Upper lobe of left lung (tissue), 6 donors: ENCODE measurements at regions not wholly inside any gene's neighbourhood (a gene's known extent, or its start where the extent isn't known, plus 50 kb on each side); places are given as distances from the start of the nearest gene placed in this dataset.

ENCODE experiments used
- ATAC-seq, 2 donors: fragments of 200-7000 bp; cut with Tn5 transposase; one replicate each; pipeline ENCODE4 v1.9.1; 2022; ENCODE audit warnings: mild to moderate bottlenecking in 2 of 2, moderate library complexity in 2 of 2; ENCODE audit not compliant: low FRiP score in 2 of 2
- DNase-seq, 2 donors: peaks; one replicate each; pipeline ENCODE4 v3.0.0-alpha.2; 2019 to 2020
- H3K27ac ChIP-seq, 4 donors: fragments of 200-600 bp; sonication (generic); one replicate each; pipeline ENCODE4 v1.5.1; 2016 to 2019
- H3K27me3 ChIP-seq, 4 donors: fragments of 200-600 bp; sonication (generic); one replicate each; pipeline ENCODE4 v1.5.1; 2017 to 2019
- H3K36me3 ChIP-seq, 4 donors: fragments of 200-600 bp; sonication (generic); one replicate each; pipeline ENCODE4 v1.5.1; 2016 to 2019
- H3K4me1 ChIP-seq, 4 donors: fragments of 200-600 bp; sonication (generic); one replicate each; pipeline ENCODE4 v1.5.1; 2018 to 2019
- H3K4me3 ChIP-seq, 4 donors: fragments of 200-600 bp; sonication (generic); one replicate each; pipeline ENCODE4 v1.5.1; 2017 to 2019; ENCODE audit warnings: mild to moderate bottlenecking in 2 of 4, moderate library complexity in 1 of 4
- H3K9me3 ChIP-seq, 4 donors: fragments of 200-600 bp; sonication (generic); one replicate each; pipeline ENCODE4 v1.5.1; 2018 to 2019
- EP300 ChIP-seq, 4 donors: sonication (generic); formaldehyde crosslinking; IDR thresholded peaks; one replicate each; pipeline ENCODE4 v1.5.1; 2017; ENCODE audit warnings: antibody characterized with exemption in 4 of 4, control low read depth in 2 of 4
- POLR2A ChIP-seq, 4 donors: fragments of 450-650 bp; IDR thresholded peaks; one replicate each; pipeline ENCODE4 v1.5.1; 2016 to 2017; ENCODE audit warnings: antibody characterized with exemption in 4 of 4, mild to moderate bottlenecking in 2 of 4
- POLR2AphosphoS5 ChIP-seq, 2 donors: sonication (generic); formaldehyde crosslinking; IDR thresholded peaks; one replicate each; pipeline ENCODE4 v1.5.1; 2017; ENCODE audit warnings: antibody characterized with exemption in 2 of 2
- WGBS, 2 donors: methylation state at CpG; one replicate each; pipeline ENCODE4 v1.1.5; 2017 to 2018; 5-methylcytosine and 5-hydroxymethylcytosine counted together
- TF ChIP-seq, protein P1 (sequence below), 6 experiments: fragments of 450-650 bp in 4 of 6; fragments of 200-600 bp in 2 of 6; sonication (generic) in 2 of 6; IDR thresholded peaks; one replicate each; pipeline ENCODE4 v1.5.1; 2016 to 2019; ENCODE audit warnings: antibody characterized with exemption in 6 of 6
- donor health status: DM: no; HTN: no; CAD: no; lungs with moderate emphysema.
- donor health status: DM: no; HTN: yes; CAD: no; lungs with severe emphysema.

DNA sequence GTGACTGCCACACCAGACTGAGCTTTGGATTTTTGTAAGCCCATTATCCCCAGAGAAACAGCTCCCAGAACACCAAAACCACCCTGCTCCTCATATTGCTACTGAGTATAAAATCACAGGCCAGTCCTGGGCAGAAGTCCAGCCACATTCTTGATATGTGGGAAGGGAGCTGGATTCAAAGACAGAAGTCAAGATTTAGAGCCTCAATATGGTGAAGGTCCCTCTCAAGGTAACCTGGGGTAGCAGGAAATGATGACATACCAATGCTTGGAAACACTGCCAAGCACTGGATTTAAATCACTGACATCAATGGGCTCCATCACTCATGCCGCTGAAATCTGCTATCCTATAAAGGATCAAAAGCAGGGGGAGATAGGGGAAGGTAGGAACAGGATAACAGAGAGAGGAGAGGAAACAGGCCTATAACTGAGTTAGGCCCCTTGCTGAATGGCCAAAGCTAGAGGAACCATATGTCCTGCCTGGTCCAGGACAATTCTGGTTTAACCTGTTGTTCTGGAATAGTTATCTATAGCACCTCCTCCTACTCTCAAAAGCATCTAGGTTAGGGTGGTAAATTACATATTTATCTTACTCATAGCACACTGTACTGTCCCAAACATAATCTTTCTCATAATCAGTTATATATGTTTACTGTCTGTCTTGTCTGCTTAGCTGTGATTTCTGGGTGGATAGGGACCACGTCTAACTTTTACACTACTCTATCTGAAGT is 83.7 kb upstream of the NHS start:
- ATAC-seq (no peak), DNase-seq (no peak)
- 67 to 68% methylated on average over 2 of the region's 2 CpGs for WGBS, 2 donors
- Histone ChIP-seq H3K4me3 (no peak overlapping the region), H3K27ac (no peak overlapping the region), H3K9me3 (no peaks in the 10 kb centered on the region), H3K4me1 (no peaks in the 10 kb centered on the region), H3K27me3 (no peaks in the 10 kb centered on the region), H3K36me3 (no peaks in the 10 kb centered on the region)
- TF ChIP-seq EP300 (IDR thresholded peaks at IDR 0.05) (no peak), POLR2A (IDR thresholded peaks at IDR 0.05) (no peak), POLR2AphosphoS5 (IDR thresholded peaks at IDR 0.05) (no peak)
- TF ChIP-seq, protein P1, sequence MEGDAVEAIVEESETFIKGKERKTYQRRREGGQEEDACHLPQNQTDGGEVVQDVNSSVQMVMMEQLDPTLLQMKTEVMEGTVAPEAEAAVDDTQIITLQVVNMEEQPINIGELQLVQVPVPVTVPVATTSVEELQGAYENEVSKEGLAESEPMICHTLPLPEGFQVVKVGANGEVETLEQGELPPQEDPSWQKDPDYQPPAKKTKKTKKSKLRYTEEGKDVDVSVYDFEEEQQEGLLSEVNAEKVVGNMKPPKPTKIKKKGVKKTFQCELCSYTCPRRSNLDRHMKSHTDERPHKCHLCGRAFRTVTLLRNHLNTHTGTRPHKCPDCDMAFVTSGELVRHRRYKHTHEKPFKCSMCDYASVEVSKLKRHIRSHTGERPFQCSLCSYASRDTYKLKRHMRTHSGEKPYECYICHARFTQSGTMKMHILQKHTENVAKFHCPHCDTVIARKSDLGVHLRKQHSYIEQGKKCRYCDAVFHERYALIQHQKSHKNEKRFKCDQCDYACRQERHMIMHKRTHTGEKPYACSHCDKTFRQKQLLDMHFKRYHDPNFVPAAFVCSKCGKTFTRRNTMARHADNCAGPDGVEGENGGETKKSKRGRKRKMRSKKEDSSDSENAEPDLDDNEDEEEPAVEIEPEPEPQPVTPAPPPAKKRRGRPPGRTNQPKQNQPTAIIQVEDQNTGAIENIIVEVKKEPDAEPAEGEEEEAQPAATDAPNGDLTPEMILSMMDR (IDR thresholded peaks at IDR 0.05), result no peak

DNA sequence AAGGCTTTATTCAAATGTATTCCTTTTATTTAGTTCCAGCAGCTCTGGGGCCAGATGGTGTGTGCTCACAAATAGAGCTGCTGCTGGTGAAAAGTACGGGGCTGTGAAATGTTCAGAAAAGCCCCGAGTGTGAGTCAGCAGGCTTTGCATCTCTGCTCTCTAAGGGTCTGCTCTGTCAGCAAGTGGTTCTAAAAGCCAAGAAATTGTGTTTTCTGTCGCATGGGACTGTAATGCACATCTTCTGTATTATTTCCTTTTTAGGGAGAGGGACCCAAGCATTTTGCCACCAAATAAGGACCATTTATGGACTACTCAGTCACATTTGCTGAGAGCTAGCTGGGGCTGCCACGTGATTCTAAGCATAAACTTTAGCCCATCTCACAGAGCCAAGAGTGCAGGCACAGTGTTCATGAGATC is 82.9 kb upstream of the NHS start:
- 41 to 54% methylated on average over 4 of the region's 4 CpGs for WGBS, 2 donors
- no peaks in the 10 kb centered on the region for H3K27me3 ChIP-seq
- DNase-seq (no peak), ATAC-seq (no peak)
- no peak for TF ChIP-seq EP300 (IDR thresholded peaks at IDR 0.05)
- TF ChIP-seq POLR2AphosphoS5 (IDR thresholded peaks at IDR 0.05), result no peak
- TF ChIP-seq POLR2A (IDR thresholded peaks at IDR 0.05), result no peak
- TF ChIP-seq, protein P1 (IDR thresholded peaks at IDR 0.05), result no peak
- no peak overlapping the region for H3K27ac ChIP-seq
- no peaks in the 10 kb centered on the region for H3K9me3 ChIP-seq
- H3K4me1 ChIP-seq, result no peaks in the 10 kb centered on the region
- H3K36me3 ChIP-seq, result no peaks in the 10 kb centered on the region
- no peak overlapping the region for H3K4me3 ChIP-seq

DNA sequence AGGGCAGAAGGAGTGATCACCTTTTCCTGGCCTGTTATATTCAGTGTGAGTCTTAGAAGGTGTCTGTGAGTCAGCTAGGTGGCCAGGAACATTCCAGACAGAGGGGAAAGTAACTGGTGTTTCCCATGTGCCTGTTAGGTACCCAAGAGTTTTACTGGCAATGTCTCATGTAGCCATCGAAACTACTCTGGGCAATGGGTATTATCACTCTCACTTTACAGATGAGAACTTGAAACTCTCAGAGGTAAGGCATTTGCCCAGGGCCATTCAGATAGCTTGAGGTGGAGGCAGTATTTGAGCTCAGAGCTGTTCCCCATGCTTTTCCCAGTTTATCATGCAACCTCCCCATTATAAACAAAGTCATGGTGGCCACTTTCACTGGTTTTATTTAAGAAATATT is 80.4 kb upstream of the NHS start:
- Histone ChIP-seq H3K9me3 (no peaks in the 10 kb centered on the region), H3K27me3 (no peaks in the 10 kb centered on the region), H3K4me1 (no peaks in the 10 kb centered on the region), H3K4me3 (no peak overlapping the region), H3K27ac (no peak overlapping the region), H3K36me3 (no peaks in the 10 kb centered on the region)
- ATAC-seq, result no peak
- 71 to 100% methylated on average over 1 of the region's 1 CpG for WGBS, 2 donors
- DNase-seq, result no peak
- TF ChIP-seq EP300 (IDR thresholded peaks at IDR 0.05), result no peak
- TF ChIP-seq, protein P1 (IDR thresholded peaks at IDR 0.05), result no peak

DNA sequence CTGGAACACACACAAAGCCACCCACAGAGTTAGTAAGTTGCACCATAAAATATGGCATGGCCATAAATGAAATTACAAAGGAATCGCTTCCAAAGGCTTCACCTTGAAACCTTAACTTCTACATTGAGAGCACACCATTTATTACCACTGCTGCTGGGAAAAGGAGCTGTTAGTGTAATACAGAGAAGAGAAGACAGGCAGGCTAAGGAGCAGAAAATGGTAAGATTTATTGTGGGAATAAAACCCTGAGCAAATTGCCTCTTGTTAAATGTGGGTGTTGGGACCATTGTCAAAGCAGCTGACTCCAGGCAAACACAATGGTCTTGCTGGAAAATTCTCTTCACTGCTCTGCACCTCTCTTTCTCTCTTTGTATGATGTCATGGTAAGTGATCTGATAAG is 79.2 kb upstream of the NHS start:
- no peak overlapping the region for H3K27ac ChIP-seq
- H3K9me3 ChIP-seq, result no peaks in the 10 kb centered on the region
- no peak overlapping the region for H3K4me3 ChIP-seq
- H3K4me1 ChIP-seq, result no peaks in the 10 kb centered on the region
- H3K36me3 ChIP-seq, result no peaks in the 10 kb centered on the region
- TF ChIP-seq EP300 (IDR thresholded peaks at IDR 0.05) (no peak), POLR2AphosphoS5 (IDR thresholded peaks at IDR 0.05) (no peak), POLR2A (IDR thresholded peaks at IDR 0.05) (no peak)
- TF ChIP-seq, protein P1 (IDR thresholded peaks at IDR 0.05), result no peak
- DNase-seq (no peak), ATAC-seq (no peak)
- no peaks in the 10 kb centered on the region for H3K27me3 ChIP-seq
- 83 to 100% methylated on average over 1 of the region's 1 CpG for WGBS, 2 donors

DNA sequence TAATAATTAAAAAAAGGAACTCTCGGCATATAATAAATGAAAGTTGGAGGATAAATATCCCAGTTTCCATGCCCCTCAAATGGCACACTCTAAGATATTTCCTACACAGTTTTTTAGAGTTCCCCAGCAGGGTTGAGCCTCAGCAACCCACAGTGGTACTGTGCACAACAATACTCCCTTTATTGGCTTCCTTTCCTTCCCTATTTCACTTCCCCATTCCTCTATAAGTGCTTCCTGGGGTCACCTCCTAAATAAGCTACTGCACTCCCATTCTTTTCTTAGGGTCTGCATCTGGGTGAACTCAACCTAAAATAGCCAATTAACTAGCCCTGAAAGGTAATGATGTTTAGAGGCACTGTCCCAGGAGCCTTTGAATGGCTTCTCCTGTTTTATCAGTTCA is 76.4 kb upstream of the NHS start:
- WGBS, 2 donors, result 82 to 91% methylated on average over 1 of the region's 1 CpG
- Histone ChIP-seq H3K27me3 (no peaks in the 10 kb centered on the region), H3K36me3 (no peaks in the 10 kb centered on the region), H3K4me3 (no peak overlapping the region), H3K4me1 (no peaks in the 10 kb centered on the region), H3K27ac (no peak overlapping the region), H3K9me3 (no peaks in the 10 kb centered on the region)
- DNase-seq (no peak), ATAC-seq (no peak)
- TF ChIP-seq, protein P1 (IDR thresholded peaks at IDR 0.05), result no peak
- TF ChIP-seq EP300 (IDR thresholded peaks at IDR 0.05) (no peak), POLR2A (IDR thresholded peaks at IDR 0.05) (no peak), POLR2AphosphoS5 (IDR thresholded peaks at IDR 0.05) (no peak)
